ENCODE measurements at regions not wholly inside any gene's neighbourhood (a gene's known extent, or its start where the extent isn't known, plus 50 kb on each side); places are given as distances from the start of the nearest gene placed in this dataset.
"Not testable (repeated sequence)": the region's sequence is repeated elsewhere in the genome, so short reads cannot be mapped to it uniquely, and the experiment has no call there.

DNA sequence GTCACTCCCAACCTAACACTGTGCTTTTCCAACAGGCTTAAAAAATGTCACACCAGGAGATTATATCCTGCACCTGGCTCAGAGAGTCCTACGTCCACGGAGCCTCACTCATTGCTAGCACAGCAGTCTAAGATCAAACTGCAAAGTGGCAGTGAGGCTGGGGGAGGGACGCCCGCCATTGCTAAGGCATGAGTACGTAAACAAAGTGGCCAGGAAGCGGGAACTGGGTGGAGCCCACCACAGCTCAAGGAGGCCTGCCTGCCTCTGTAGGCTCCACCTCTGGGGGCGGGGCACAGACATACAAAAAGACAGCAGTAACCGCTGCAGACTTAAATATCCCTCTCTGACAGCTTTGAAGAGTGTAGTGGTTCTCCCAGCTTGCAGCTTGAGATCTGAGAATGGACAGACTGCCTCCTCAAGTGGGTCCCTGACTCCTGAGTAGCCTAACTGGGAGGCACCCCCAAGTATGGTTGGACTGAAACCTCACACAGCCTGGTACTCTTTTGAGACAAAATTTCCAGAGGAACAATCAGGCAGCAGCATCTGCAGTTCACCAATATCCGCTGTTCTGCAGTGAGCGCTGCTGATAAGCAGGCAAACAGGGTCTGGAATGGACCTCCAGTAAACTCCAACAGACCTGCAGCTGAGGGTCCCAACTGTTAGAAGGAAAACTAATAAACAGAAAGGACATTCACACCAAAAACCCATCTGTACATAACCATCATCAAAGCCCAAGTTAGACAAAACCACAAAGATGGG lies 2986.4 kb upstream of the OR11H1 start:
- not testable (repeated sequence) for TF ChIP-seq POLR2A (IDR thresholded peaks at IDR 0.05; ENCODE audit: borderline replicate concordance, extremely low read depth, insufficient read depth, insufficient read length); SIN3A (IDR thresholded peaks at IDR 0.05; ENCODE audit: low read depth)

Data from HCT116 (cell line).